CD4-positive, CD25-positive, alpha-beta regulatory T cell (primary cell): ENCODE measurements at regions not wholly inside any gene's neighbourhood (a gene's known extent, or its start where the extent isn't known, plus 50 kb on each side); places are given as distances from the start of the nearest gene placed in this dataset.
"Not testable (repeated sequence)": the region's sequence is repeated elsewhere in the genome, so short reads cannot be mapped to it uniquely, and the experiment has no call there.

ENCODE experiments used
- ATAC-seq, 2 donors: fragments of 150-1000 bp; cut with Tn5 transposase; one replicate each; pipeline ENCODE4 v1.10.0; 2021; ENCODE audit warnings: low read depth in 2 of 2, moderate number of reproducible peaks in 2 of 2, moderate library complexity in 1 of 2
- DNase-seq, 3 donors: peaks; one replicate each; pipeline versions ENCODE4 v3.0.0 to v3.0.0-alpha.2; 2012 to 2022; ENCODE audit warnings: mixed read lengths in 1 of 3
- H3K27ac ChIP-seq: one replicate; pipeline ENCODE4 v1.7.0; 2013; ENCODE audit warnings: mild to moderate bottlenecking, low read length; ENCODE audit not compliant: insufficient read depth, poor library complexity, severe bottlenecking
- H3K27me3 ChIP-seq: one replicate; pipeline ENCODE4 v1.7.0; 2013; ENCODE audit warnings: low read length; ENCODE audit not compliant: control insufficient read depth, insufficient read depth
- H3K36me3 ChIP-seq: one replicate; pipeline ENCODE4 v1.7.0; 2013; ENCODE audit warnings: mild to moderate bottlenecking, low read length, moderate library complexity; ENCODE audit not compliant: control insufficient read depth, insufficient read depth
- H3K4me1 ChIP-seq: 2 replicates; pipeline ENCODE4 v1.7.0; 2013; ENCODE audit warnings: mild to moderate bottlenecking, low read length; ENCODE audit not compliant: insufficient read depth, control insufficient read depth, poor library complexity, severe bottlenecking
- H3K4me3 ChIP-seq: one replicate; pipeline ENCODE4 v1.7.0; 2013; ENCODE audit warnings: low read depth, mild to moderate bottlenecking, low read length, moderate library complexity
- H3K9me3 ChIP-seq, 2 experiments: 1 replicate in 1 of 2; 2 replicates in 1 of 2; pipeline ENCODE4 v1.7.0; 2013; ENCODE audit warnings: low read length in 2 of 2, mild to moderate bottlenecking in 1 of 2, moderate library complexity in 1 of 2; ENCODE audit not compliant: control insufficient read depth in 2 of 2
- H3K27ac Mint-ChIP-seq, 3 donors: one replicate each; pipeline ENCODE4 v1.8.0; 2020 to 2022; ENCODE audit warnings: mild to moderate bottlenecking in 3 of 3, mixed read lengths in 3 of 3, moderate library complexity in 2 of 3
- H3K27me3 Mint-ChIP-seq: one replicate; pipeline ENCODE4 v1.8.0; 2022; ENCODE audit warnings: mild to moderate bottlenecking, mixed read lengths
- H3K36me3 Mint-ChIP-seq: one replicate; pipeline ENCODE4 v1.8.0; 2020; ENCODE audit warnings: mixed read lengths
- H3K4me1 Mint-ChIP-seq, 4 donors: one replicate each; pipeline ENCODE4 v1.8.0; 2020 to 2022; ENCODE audit warnings: mixed read lengths in 4 of 4, mild to moderate bottlenecking in 1 of 4
- H3K4me3 Mint-ChIP-seq, 4 donors: one replicate each; pipeline ENCODE4 v1.8.0; 2020 to 2022; ENCODE audit warnings: mild to moderate bottlenecking in 4 of 4, mixed read lengths in 4 of 4, moderate library complexity in 3 of 4
- H3K9me3 Mint-ChIP-seq, 7 donors: one replicate each; pipeline ENCODE4 v1.8.0; 2020 to 2022; ENCODE audit warnings: mixed read lengths in 7 of 7, mild to moderate bottlenecking in 3 of 7, moderate library complexity in 2 of 7

- ATAC-seq (no peak), DNase-seq (no peak)
- no peaks in the 10 kb centered on the region for H3K4me1 Mint-ChIP-seq
- H3K27ac Mint-ChIP-seq = no peak overlapping the region
- H3K4me3 Mint-ChIP-seq = no peak overlapping the region
- H3K27me3 Mint-ChIP-seq = no peaks in the 10 kb centered on the region
- Histone ChIP-seq H3K9me3 (no peaks in the 10 kb centered on the region), H3K36me3 (no peaks in the 10 kb centered on the region), H3K27me3 (no peaks in the 10 kb centered on the region), H3K4me1 (no peaks in the 10 kb centered on the region), H3K27ac (no peak overlapping the region), H3K4me3 (no peak overlapping the region)
- no peaks in the 10 kb centered on the region for H3K36me3 Mint-ChIP-seq
- peaks cover 2 to 6% (median 5%) of the 10 kb centered on the region in 7 donors for H3K9me3 Mint-ChIP-seq
These were observed 135.2 kb downstream of the GPR37 start for GRCh38 chr7:124630395-124630794.

- Mint-ChIP-seq H3K9me3 (peaks cover 0 to 15% (median 4%) of the 10 kb centered on the region in 7 donors), H3K4me1 (no peaks in the 10 kb centered on the region), H3K4me3 (no peak overlapping the region), H3K36me3 (no peaks in the 10 kb centered on the region), H3K27me3 (no peaks in the 10 kb centered on the region), H3K27ac (no peak overlapping the region)
- no peak overlapping the region for H3K27ac ChIP-seq
- DNase-seq = no peak
- no peaks in the 10 kb centered on the region for H3K27me3 ChIP-seq
- ATAC-seq = no peak
- no peaks in the 10 kb centered on the region for H3K9me3 ChIP-seq
- no peaks in the 10 kb centered on the region for H3K36me3 ChIP-seq
- no peak overlapping the region for H3K4me3 ChIP-seq
- no peaks in the 10 kb centered on the region for H3K4me1 ChIP-seq
These were observed 146.7 kb downstream of the GPR37 start for GRCh38 chr7:124618871-124619270.

GRCh38 chr7:124618051-124618450 lies 147.5 kb downstream of the GPR37 start:
- H3K36me3 Mint-ChIP-seq, H3K9me3 ChIP-seq, H3K27ac Mint-ChIP-seq, H3K27me3 ChIP-seq, H3K27ac ChIP-seq, H3K27me3 Mint-ChIP-seq, ATAC-seq, H3K4me3 Mint-ChIP-seq, H3K4me1 Mint-ChIP-seq, H3K4me3 ChIP-seq, DNase-seq, H3K36me3 ChIP-seq, H3K4me1 ChIP-seq: not testable (repeated sequence)
- peaks cover 1 to 14% (median 5%) of the 10 kb centered on the region in 7 donors for H3K9me3 Mint-ChIP-seq

DNA sequence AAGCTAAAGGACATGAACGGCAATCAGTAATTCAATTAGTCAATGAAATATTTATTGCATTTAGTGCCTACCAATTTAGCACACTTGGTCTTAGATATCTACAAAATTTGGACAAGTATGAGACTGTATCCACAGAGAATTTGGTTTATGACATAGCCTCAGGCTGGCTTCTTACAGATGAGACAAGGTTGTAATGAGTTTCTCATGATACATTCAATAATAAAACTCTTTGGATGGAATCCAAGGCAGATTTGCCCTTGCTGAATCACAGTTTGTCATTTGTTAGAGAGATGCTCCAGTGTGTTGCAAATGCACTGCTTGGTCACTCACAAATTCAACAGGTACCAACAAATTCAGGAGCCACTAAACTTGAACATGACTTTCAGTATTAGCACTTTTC lies 162.5 kb downstream of the GPR37 start:
- no peak for ATAC-seq
- no peak overlapping the region for H3K4me3 Mint-ChIP-seq
- H3K9me3 Mint-ChIP-seq = peaks cover 0 to 7% (median 1%) of the 10 kb centered on the region in 7 donors
- Histone ChIP-seq H3K4me3 (no peak overlapping the region), H3K4me1 (no peaks in the 10 kb centered on the region), H3K9me3 (no peaks in the 10 kb centered on the region), H3K36me3 (no peaks in the 10 kb centered on the region), H3K27me3 (no peaks in the 10 kb centered on the region), H3K27ac (no peak overlapping the region)
- H3K36me3 Mint-ChIP-seq = no peaks in the 10 kb centered on the region
- H3K27ac Mint-ChIP-seq = no peak overlapping the region
- no peak for DNase-seq
- H3K4me1 Mint-ChIP-seq = no peaks in the 10 kb centered on the region
- H3K27me3 Mint-ChIP-seq = no peaks in the 10 kb centered on the region

GRCh38 chr7:124597509-124597908 lies 168.1 kb downstream of the GPR37 start:
- Mint-ChIP-seq H3K9me3 (peaks cover 0 to 6% (median 1%) of the 10 kb centered on the region in 7 donors), H3K27me3 (no peaks in the 10 kb centered on the region), H3K27ac (no peak overlapping the region), H3K4me3 (no peak overlapping the region), H3K36me3 (no peaks in the 10 kb centered on the region), H3K4me1 (no peaks in the 10 kb centered on the region)
- Histone ChIP-seq H3K4me1 (no peaks in the 10 kb centered on the region), H3K27ac (no peak overlapping the region), H3K27me3 (no peaks in the 10 kb centered on the region), H3K9me3 (no peaks in the 10 kb centered on the region), H3K36me3 (no peaks in the 10 kb centered on the region), H3K4me3 (no peak overlapping the region)
- DNase-seq = no peak
- no peak for ATAC-seq

GRCh38 chr7:124596881-124597280 lies 168.7 kb downstream of the GPR37 start:
- H3K9me3 ChIP-seq = no peaks in the 10 kb centered on the region
- H3K36me3 ChIP-seq = no peaks in the 10 kb centered on the region
- no peak overlapping the region for H3K27ac Mint-ChIP-seq
- no peaks in the 10 kb centered on the region for H3K4me1 Mint-ChIP-seq
- H3K27ac ChIP-seq = no peak overlapping the region
- peaks cover 0 to 6% (median 1%) of the 10 kb centered on the region in 7 donors for H3K9me3 Mint-ChIP-seq
- no peaks in the 10 kb centered on the region for H3K27me3 Mint-ChIP-seq
- no peaks in the 10 kb centered on the region for H3K36me3 Mint-ChIP-seq
- H3K27me3 ChIP-seq = no peaks in the 10 kb centered on the region
- no peak for DNase-seq
- no peak for ATAC-seq
- no peak overlapping the region for H3K4me3 ChIP-seq
- no peak overlapping the region for H3K4me3 Mint-ChIP-seq
- H3K4me1 ChIP-seq = no peaks in the 10 kb centered on the region

- no peak overlapping the region for H3K27ac ChIP-seq
- H3K4me1 ChIP-seq = no peaks in the 10 kb centered on the region
- ATAC-seq = no peak
- no peak for DNase-seq
- no peaks in the 10 kb centered on the region for H3K27me3 Mint-ChIP-seq
- peaks cover 0 to 7% (median 2%) of the 10 kb centered on the region in 7 donors for H3K9me3 Mint-ChIP-seq
- H3K4me3 ChIP-seq = no peak overlapping the region
- H3K27ac Mint-ChIP-seq = no peak overlapping the region
- H3K4me3 Mint-ChIP-seq = no peak overlapping the region
- H3K4me1 Mint-ChIP-seq = no peaks in the 10 kb centered on the region
- no peaks in the 10 kb centered on the region for H3K36me3 Mint-ChIP-seq
- no peaks in the 10 kb centered on the region for H3K27me3 ChIP-seq
- peaks cover 0 to 5% of the 10 kb centered on the region in 2 experiments for H3K9me3 ChIP-seq
- H3K36me3 ChIP-seq = no peaks in the 10 kb centered on the region
These were observed 174.8 kb downstream of the GPR37 start for GRCh38 chr7:124590814-124591213.

- H3K36me3 Mint-ChIP-seq = no peaks in the 10 kb centered on the region
- no peak overlapping the region for H3K4me3 ChIP-seq
- H3K27ac Mint-ChIP-seq = no peak overlapping the region
- no peaks in the 10 kb centered on the region for H3K9me3 ChIP-seq
- H3K27ac ChIP-seq = no peak overlapping the region
- no peak overlapping the region for H3K4me3 Mint-ChIP-seq
- no peaks in the 10 kb centered on the region for H3K27me3 ChIP-seq
- H3K27me3 Mint-ChIP-seq = no peaks in the 10 kb centered on the region
- no peaks in the 10 kb centered on the region for H3K4me1 Mint-ChIP-seq
- ATAC-seq = no peak
- DNase-seq = no peak
- H3K9me3 Mint-ChIP-seq = peaks cover 0 to 4% (median 0%) of the 10 kb centered on the region in 7 donors
- no peaks in the 10 kb centered on the region for H3K36me3 ChIP-seq
- H3K4me1 ChIP-seq = no peaks in the 10 kb centered on the region
These were observed 188.3 kb downstream of the GPR37 start for GRCh38 chr7:124577256-124577655.
